Brain pericyte (primary cell): ENCODE measurements at regions not wholly inside any gene's neighbourhood (a gene's known extent, or its start where the extent isn't known, plus 50 kb on each side); places are given as distances from the start of the nearest gene placed in this dataset.

Experiments
- DNase-seq: peaks from one replicate; pipeline ENCODE4 v3.0.0-alpha.2; 2012; ENCODE audit warnings: low read depth, low spot score

- no peak for DNase-seq
Observed at GRCh38 chr6:156061465-156061864, 605.8 kb upstream of the NOX3 start.

GRCh38 chr6:156060013-156060412 is 604.4 kb upstream of the NOX3 start:
- DNase-seq = no peak

- DNase-seq = no peak
Observed at GRCh38 chr6:156058356-156058755, 602.7 kb upstream of the NOX3 start.

GRCh38 chr6:156057869-156058268 is 602.2 kb upstream of the NOX3 start:
- no peak for DNase-seq

GRCh38 chr6:156056085-156056484 is 600.4 kb upstream of the NOX3 start:
- no peak for DNase-seq

GRCh38 chr6:156053626-156054025 is 598.0 kb upstream of the NOX3 start:
- DNase-seq = no peak

GRCh38 chr6:156046841-156047449 is 591.3 kb upstream of the NOX3 start:
- no peak for DNase-seq

GRCh38 chr6:156046268-156046665 is 590.6 kb upstream of the NOX3 start:
- DNase-seq = no peak

- DNase-seq = no peak
Observed at GRCh38 chr6:156045401-156046267, 590.0 kb upstream of the NOX3 start.

- no peak for DNase-seq
Observed at GRCh38 chr6:156033598-156033997, 578.0 kb upstream of the NOX3 start.

- DNase-seq = no peak
Observed at GRCh38 chr6:156031516-156031915, 575.9 kb upstream of the NOX3 start.

GRCh38 chr6:156030053-156030452 is 574.4 kb upstream of the NOX3 start:
- no peak for DNase-seq

GRCh38 chr6:156029286-156029985 is 573.8 kb upstream of the NOX3 start:
- no peak for DNase-seq

GRCh38 chr6:156028335-156029131 is 572.9 kb upstream of the NOX3 start:
- DNase-seq = no peak

- DNase-seq = no peak
Observed at GRCh38 chr6:156027248-156027626, 571.6 kb upstream of the NOX3 start.

- DNase-seq = no peak
Observed at GRCh38 chr6:156026486-156027247, 571.0 kb upstream of the NOX3 start.

GRCh38 chr6:156024339-156024738 is 568.7 kb upstream of the NOX3 start:
- DNase-seq = no peak

GRCh38 chr6:156021746-156022396 is 566.2 kb upstream of the NOX3 start:
- no peak for DNase-seq

GRCh38 chr6:156017838-156018237 is 562.2 kb upstream of the NOX3 start:
- no peak for DNase-seq

GRCh38 chr6:156016186-156016976 is 560.7 kb upstream of the NOX3 start:
- no peak for DNase-seq
